HepG2 (cell line): ENCODE measurements at regions not wholly inside any gene's neighbourhood (a gene's known extent, or its start where the extent isn't known, plus 50 kb on each side); places are given as distances from the start of the nearest gene placed in this dataset.

Source experiments
- ISL2 ChIP-seq: sonication (generic); formaldehyde crosslinking; IDR thresholded peaks from 2 replicates; pipeline ENCODE4 v1.5.0; 2020; ENCODE audit warnings: missing genetic modification reagents
- SKIL ChIP-seq: sonication (generic); formaldehyde crosslinking; IDR thresholded peaks from 2 replicates; pipeline ENCODE4 v1.8.0; 2022; ENCODE audit warnings: missing genetic modification reagents, mild to moderate bottlenecking, moderate library complexity, borderline replicate concordance
- SMYD3 ChIP-seq: sonication (generic); formaldehyde crosslinking; IDR thresholded peaks from 2 replicates; pipeline ENCODE4 v1.8.1; 2023; ENCODE audit warnings: mild to moderate bottlenecking, missing genetic modification reagents
- ZBTB40 ChIP-seq, 2 experiments: fragments of 450-650 bp in 1 of 2; sonication (generic) in 1 of 2; formaldehyde crosslinking in 1 of 2; IDR thresholded peaks; 2 replicates each; pipeline versions ENCODE4 v1.6.1 to v1.8.0; 2016 to 2022; ENCODE audit warnings: antibody characterized with exemption in 1 of 2, mild to moderate bottlenecking in 1 of 2, missing genetic modification reagents in 1 of 2
- ZNF235 ChIP-seq: sonication (generic); formaldehyde crosslinking; IDR thresholded peaks from 2 replicates; pipeline ENCODE4 v1.8.1; 2023; ENCODE audit warnings: mild to moderate bottlenecking, missing genetic modification reagents, borderline replicate concordance

- TF ChIP-seq SKIL (no peak), ZBTB40 (IDR thresholded peaks at IDR 0.05) (no peak), ZBTB40 (CRISPR knock-in tag; IDR thresholded peaks at IDR 0.05) (no peak), ISL2 (CRISPR knock-in tag) (no peak), SMYD3 (CRISPR knock-in tag) (no peak), ZNF235 (CRISPR knock-in tag) (no peak)
Measured at GRCh38 chr22:22111267-22111751, 128.7 kb upstream of the TOP3B start (continued).
